ENCODE measurements at regions not wholly inside any gene's neighbourhood (a gene's known extent, or its start where the extent isn't known, plus 50 kb on each side); places are given as distances from the start of the nearest gene placed in this dataset.

GRCh38 chr4:186936496-186937375 lies 213.1 kb upstream of the FAT1 start:
- DNase-seq: no peak

DNA sequence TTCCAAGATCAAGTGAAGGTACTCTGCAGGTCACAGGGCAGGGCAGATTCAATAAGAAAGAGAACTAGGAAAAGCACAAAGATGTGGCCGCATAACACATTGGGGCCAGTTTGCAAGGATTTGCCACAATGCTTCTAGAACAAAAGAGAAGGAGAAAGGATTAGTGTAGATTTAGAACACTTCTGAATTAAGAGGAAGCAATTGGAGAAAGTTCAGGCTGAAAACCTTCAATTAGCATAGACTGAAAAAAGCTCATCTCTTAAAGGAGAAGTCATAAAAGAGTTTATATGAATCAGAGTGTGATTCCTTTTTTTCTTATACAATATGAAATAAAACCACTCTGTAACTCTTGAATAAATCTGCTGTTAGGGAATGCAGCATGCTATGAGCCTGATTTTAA lies 215.6 kb upstream of the FAT1 start:
- DNase-seq: no peak

DNA sequence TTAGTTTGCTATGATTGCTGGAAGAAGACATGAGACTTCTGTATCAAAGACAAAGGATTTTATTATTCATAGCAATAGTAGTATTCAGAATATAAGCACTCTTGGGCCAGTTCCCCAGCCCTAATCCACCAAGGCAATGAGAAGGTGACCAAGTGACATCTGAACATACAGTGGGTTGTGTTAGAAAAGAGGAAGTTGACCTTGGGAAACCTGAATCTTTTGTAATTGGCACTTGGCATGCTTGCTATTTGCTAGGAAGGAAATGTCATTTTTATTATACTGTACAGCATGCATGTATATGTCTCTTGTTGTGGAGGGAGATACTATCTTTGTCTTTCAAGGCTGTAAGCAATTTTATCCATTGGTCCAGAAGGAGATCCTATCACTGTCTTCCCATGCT lies 216.1 kb upstream of the FAT1 start:
- no peak for DNase-seq

- DNase-seq: no peak
Observed at GRCh38 chr4:186940476-186940875, 216.8 kb upstream of the FAT1 start.

DNA sequence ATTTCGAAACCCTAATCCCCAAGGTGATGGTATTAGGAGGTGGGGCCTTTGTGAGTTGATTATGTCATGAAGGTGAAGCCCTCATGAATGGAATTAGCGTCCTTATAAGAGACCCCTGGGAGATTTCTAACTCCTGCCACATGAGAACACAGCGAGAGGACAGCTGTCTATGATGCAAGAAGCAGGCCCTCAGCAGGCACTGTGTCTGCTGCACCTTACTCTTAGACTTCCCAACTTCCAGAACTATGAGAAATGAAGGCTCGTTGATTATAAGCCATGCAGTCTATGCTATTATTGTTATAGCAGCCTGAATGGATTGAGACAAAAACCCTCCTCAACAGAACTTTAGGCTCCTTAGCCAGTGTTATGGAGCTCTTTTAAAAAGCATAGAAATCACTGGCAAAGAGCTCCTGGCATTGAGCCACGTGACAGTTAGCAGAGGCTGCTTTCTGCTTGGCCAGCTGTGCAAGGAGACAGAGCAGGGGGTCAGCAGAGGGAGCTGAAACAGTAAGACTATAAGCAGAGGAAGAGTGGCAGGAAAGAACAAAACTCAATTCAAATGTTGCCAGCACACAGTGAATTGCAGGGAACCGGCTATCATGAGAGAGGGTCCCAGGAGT lies 219.2 kb upstream of the FAT1 start:
- DNase-seq: peak; percentile 88

GRCh38 chr4:186943411-186943810 lies 219.8 kb upstream of the FAT1 start:
- no peak for DNase-seq

- no peak for DNase-seq
Observed at GRCh38 chr4:186946136-186946535, 222.5 kb upstream of the FAT1 start.

GRCh38 chr4:186946682-186947294 lies 223.1 kb upstream of the FAT1 start:
- peak; percentile 39 for DNase-seq

GRCh38 chr4:186948361-186949242 lies 224.9 kb upstream of the FAT1 start:
- DNase-seq: peak; percentile 45

DNA sequence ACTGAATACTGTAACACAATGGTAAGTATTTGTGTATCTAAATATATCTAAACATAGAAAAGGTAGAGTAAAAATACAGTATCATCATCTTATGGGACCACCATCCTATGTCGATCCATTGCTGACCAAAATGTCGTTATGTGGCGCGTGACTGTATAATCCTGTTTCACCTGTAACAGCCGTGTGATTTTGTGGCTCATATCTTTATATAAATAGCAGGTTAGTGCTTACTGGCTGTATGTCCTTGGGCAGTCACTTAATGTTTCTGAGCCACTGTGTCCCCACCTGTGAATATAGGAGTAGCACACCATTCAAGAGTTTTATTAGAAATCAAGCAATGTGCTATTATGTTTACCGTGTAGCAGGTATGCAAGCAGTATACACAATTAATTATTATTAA lies 226.2 kb upstream of the FAT1 start:
- DNase-seq: no peak

DNA sequence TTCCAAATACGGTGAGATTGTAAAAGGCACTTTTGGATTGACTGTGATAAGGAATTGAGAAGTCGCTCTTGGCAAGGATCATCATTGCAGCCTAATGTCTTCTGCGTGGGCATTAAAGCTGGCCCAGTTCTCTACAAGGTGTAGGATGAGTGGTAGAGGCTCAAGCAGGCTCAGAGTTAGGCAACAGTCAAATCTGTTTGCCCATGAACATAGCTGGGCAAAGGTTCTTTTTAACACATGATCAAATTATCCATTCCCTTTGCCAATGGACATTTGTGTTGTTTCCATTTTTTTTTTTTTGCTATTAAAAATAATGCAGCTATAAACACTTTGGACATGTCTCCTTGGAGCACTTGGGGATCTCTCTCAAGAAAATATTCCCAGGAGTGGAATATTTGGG lies 229.1 kb upstream of the FAT1 start:
- DNase-seq: no peak

DNA sequence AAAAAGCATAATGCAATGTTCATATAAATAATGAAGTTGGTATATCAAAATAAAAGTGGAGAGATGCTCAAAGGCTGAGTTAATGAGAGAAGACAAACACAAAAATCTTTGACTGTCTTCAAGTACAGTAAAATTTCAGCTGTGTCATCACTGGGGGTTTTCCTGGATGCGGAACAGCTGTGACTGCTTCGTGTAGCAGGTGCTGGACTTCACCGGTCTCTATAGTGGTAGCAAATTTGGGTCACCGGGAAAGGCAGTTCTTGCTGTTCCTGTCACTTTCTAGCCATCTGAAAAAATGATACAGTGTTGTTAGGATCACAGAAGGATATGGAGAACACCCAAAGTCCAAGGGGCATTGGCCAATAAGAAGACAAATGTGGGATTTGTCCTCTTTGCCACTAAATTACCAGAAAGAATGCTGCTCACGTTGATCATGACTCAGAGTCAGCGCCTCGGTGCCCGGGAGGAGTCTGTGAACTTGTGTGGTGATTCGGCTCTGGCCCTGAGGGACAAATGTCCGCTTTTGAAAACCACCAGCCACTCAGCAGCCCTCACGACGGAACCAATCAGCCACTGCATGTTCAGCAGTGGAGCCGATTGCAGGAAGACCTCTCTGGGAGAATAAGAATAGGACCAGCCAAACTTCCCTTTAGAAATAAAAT lies 230.1 kb upstream of the FAT1 start:
- DNase-seq: no peak

GRCh38 chr4:186954509-186954908 lies 230.9 kb upstream of the FAT1 start:
- DNase-seq: peak; percentile 42

- DNase-seq: no peak
Observed at GRCh38 chr4:186954956-186955355, 231.3 kb upstream of the FAT1 start.

DNA sequence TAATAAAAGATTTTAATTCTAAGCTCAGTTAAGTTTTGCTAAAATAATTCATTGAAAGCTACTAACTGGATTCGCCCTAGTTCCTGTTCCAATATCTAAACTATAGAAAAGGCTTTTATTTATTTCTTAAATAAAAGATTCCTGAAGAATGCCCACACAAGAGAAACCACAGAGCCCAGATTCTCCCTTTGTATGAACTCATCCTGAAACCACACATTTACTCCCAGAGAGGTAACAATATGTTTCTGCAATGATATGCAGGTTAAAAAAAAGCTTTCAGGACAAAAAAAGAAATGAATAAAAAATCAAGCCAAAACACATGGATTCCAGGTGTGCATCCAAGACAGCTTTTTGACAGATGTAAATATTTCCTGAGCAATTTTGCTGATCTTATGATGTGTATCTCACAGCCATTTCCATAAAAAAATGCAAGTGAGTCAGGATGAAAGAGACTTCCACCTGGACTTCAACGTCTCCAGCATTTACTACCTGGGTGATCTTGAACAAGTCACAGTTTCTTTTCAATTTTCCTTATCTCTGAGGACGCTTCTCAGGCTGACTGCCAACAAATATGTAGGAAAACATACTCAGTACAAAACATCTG lies 234.4 kb upstream of the FAT1 start:
- DNase-seq: no peak

- DNase-seq: no peak
Observed at GRCh38 chr4:186958726-186959350, 235.2 kb upstream of the FAT1 start.

DNA sequence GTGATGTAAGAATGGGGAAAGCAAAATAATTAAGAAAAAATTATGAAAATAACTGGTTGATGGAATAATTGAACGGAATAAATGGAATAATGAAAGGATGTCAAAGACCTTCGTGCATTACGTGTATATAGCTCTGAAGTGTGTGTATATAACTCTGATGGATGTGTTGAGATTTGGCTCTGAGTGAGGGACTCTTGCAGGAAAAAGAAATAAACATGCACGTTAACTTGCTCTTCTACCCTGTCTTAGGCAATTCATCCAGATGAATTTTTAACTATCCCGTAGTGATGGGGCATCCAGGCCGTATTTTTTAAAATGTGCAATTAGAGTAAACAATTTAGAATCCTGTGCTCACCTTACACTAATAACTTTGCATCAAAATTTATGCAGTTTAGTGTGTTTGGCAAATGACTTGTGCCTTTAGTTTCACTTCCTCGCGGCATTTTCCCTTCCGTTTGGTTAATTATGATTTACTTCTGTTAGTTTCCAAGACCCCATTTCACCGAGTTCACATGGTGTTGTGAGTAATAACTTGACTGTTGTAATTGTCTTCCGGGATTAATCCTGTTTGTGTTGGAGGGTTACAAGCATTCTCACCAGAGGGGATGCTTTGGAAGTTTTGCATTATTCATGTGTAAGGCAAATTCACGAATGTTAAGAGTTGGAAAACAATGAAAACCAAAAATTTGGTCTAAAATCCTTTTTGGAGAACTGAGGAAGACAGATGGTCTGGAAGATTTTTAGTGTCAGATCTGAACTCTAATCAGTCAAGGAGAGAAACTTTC lies 256.5 kb upstream of the FAT1 start:
- no peak for DNase-seq

GRCh38 chr4:186981161-186981560 lies 257.5 kb upstream of the FAT1 start:
- DNase-seq: no peak

DNA sequence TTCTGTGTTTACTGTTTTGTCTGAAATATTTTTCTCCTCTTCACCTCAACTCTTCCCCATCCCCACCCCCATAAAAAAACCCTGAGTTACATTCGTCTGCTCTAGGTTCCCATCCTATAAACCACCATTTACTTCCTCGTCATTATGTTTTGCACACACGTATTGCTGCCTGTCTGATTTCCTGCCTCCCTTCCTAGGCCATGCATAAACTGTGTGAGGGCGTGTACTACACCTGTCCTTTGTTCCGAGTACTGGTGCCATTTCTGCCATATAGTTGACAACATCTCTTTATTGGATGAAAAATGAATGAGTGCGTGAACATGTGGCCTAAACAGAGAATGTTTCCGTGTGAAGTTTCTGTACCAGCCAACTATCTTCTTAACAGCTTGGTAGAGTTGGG lies 258.5 kb upstream of the FAT1 start:
- DNase-seq: no peak

- DNase-seq: no peak
Observed at GRCh38 chr4:186984105-186984644, 260.5 kb upstream of the FAT1 start.

Measured in right hindlimb (tissue), 1 donor.